Thyroid gland (tissue), 4 donors: ENCODE measurements at regions not wholly inside any gene's neighbourhood (a gene's known extent, or its start where the extent isn't known, plus 50 kb on each side); places are given as distances from the start of the nearest gene placed in this dataset.

Source experiments
- CTCF ChIP-seq, 6 experiments: fragments of 200-600 bp in 3 of 6; fragments of 450-650 bp in 3 of 6; sonication (generic) in 3 of 6; IDR thresholded peaks; one replicate each; pipeline ENCODE4 v1.5.1; 2016 to 2019; ENCODE audit warnings: antibody characterized with exemption in 6 of 6, mild to moderate bottlenecking in 2 of 6, inconsistent platforms in 1 of 6, moderate library complexity in 1 of 6
- POLR2A ChIP-seq, 2 donors: fragments of 450-650 bp; IDR thresholded peaks; one replicate each; pipeline ENCODE4 v1.6.1; 2017; ENCODE audit warnings: antibody characterized with exemption in 2 of 2, mild to moderate bottlenecking in 2 of 2, moderate library complexity in 1 of 2

GRCh38 chr10:61112771-61113170 is 168.8 kb upstream of the RHOBTB1 start:
- no peak for TF ChIP-seq POLR2A (IDR thresholded peaks at IDR 0.05)
- no peak for TF ChIP-seq CTCF (IDR thresholded peaks at IDR 0.05)
